ENCODE measurements at regions not wholly inside any gene's neighbourhood (a gene's known extent, or its start where the extent isn't known, plus 50 kb on each side); places are given as distances from the start of the nearest gene placed in this dataset.

DNA sequence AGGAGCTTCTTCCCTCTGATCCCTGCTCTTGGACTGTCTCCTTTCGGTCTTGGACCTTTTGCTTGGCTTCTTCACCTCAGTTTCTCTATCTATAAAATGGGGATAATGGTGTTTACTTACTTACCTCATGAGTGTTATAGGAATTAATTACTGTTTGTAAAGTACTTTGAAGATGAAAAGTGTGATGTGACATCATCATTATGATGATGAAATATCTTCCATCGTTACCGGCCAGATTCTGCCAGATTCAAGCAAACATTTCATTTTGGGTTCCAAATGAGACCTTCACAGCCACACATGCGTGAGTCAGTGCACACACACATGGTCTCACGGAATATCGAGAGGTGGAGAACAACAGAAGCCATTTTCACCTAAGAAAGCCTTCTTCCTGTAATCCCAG is 220.1 kb upstream of the RPL34 start:
- Histone ChIP-seq H3K36me3 (replicated peaks; ENCODE audit: insufficient read depth, low read depth) (no peaks in the 10 kb centered on the region), H3K27ac (no peak overlapping the region), H4K20me1 (ENCODE audit: insufficient read depth, poor library complexity, severe bottlenecking) (no peaks in the 10 kb centered on the region), H3K79me2 (no peaks in the 10 kb centered on the region), H3K9me2 (replicated peaks; ENCODE audit: insufficient read depth) (no peaks in the 10 kb centered on the region), H3K9me3 (ENCODE audit: low read depth) (no peaks in the 10 kb centered on the region), H3K27me3 (no peaks in the 10 kb centered on the region), H2AFZ (no peak overlapping the region), H3K4me2 (no peak overlapping the region), H3K4me3 (no peak overlapping the region), H3K4me1 (ENCODE audit: insufficient read depth) (no peaks in the 10 kb centered on the region)
- WGBS (ENCODE audit: low lambda C conversion rate, missing lambda C conversion rate) = 97% methylated on average over 6 of the region's 6 CpGs
- no peak for TF ChIP-seq EZH2 (IDR thresholded peaks at IDR 0.05; ENCODE audit: borderline replicate concordance)
- TF ChIP-seq EZH2phosphoT487 (IDR thresholded peaks at IDR 0.05; ENCODE audit: low read depth, severe bottlenecking, unreplicated experiment) = no peak
- TF ChIP-seq, protein P1, sequence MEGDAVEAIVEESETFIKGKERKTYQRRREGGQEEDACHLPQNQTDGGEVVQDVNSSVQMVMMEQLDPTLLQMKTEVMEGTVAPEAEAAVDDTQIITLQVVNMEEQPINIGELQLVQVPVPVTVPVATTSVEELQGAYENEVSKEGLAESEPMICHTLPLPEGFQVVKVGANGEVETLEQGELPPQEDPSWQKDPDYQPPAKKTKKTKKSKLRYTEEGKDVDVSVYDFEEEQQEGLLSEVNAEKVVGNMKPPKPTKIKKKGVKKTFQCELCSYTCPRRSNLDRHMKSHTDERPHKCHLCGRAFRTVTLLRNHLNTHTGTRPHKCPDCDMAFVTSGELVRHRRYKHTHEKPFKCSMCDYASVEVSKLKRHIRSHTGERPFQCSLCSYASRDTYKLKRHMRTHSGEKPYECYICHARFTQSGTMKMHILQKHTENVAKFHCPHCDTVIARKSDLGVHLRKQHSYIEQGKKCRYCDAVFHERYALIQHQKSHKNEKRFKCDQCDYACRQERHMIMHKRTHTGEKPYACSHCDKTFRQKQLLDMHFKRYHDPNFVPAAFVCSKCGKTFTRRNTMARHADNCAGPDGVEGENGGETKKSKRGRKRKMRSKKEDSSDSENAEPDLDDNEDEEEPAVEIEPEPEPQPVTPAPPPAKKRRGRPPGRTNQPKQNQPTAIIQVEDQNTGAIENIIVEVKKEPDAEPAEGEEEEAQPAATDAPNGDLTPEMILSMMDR (IDR thresholded peaks at IDR 0.05; ENCODE audit: poor library complexity) = no peak
- DNase-seq (ENCODE audit: low spot score) = no peak

DNA sequence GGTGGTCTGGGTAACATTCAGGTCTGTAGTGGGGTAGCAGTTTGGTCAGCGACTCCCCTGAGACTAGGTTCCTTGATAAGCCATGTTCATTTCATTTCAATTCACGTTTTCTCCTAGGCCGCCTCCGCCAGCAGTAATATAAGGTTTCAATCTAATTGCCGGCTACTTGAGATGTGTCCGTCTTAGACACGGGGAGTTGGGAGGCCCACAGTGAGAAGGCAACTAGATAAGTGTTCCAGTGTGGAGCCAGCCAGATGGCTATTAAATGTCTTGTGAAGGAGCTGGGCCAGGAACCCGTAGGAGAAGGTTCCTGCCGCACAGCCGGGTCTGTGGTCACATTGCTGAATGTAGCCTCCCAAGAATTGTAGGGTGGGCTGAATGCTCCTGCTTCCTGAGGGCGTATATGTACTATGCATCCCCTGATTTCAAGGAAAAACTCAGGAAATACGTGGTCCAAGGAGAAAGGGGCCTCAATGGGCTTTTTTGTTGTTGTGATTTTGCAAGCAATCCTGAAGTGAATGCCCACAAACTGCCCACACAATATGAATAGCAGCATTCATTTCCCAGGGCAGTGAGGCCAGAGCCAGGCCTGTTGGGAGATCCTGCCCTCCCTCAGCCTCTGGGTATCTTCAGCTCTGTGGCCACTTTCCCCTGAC is 220.6 kb upstream of the RPL34 start:
- no peaks in the 10 kb centered on the region for H3K9me2 ChIP-seq (replicated peaks; ENCODE audit: insufficient read depth)
- no peaks in the 10 kb centered on the region for H4K20me1 ChIP-seq (ENCODE audit: insufficient read depth, poor library complexity, severe bottlenecking)
- H3K27me3 ChIP-seq = no peaks in the 10 kb centered on the region
- DNase-seq (ENCODE audit: low spot score) = no peak
- H3K79me2 ChIP-seq = no peaks in the 10 kb centered on the region
- H3K36me3 ChIP-seq (replicated peaks; ENCODE audit: insufficient read depth, low read depth) = no peaks in the 10 kb centered on the region
- no peaks in the 10 kb centered on the region for H3K4me1 ChIP-seq (ENCODE audit: insufficient read depth)
- no peaks in the 10 kb centered on the region for H3K9me3 ChIP-seq (ENCODE audit: low read depth)
- TF ChIP-seq, protein P1 (IDR thresholded peaks at IDR 0.05; ENCODE audit: poor library complexity) = no peak
- TF ChIP-seq EZH2 (IDR thresholded peaks at IDR 0.05; ENCODE audit: borderline replicate concordance) = no peak
- no peak for TF ChIP-seq EZH2phosphoT487 (IDR thresholded peaks at IDR 0.05; ENCODE audit: low read depth, severe bottlenecking, unreplicated experiment)
- H2AFZ ChIP-seq = no peak overlapping the region
- H3K4me3 ChIP-seq = no peak overlapping the region
- H3K4me2 ChIP-seq = no peak overlapping the region
- no peak overlapping the region for H3K27ac ChIP-seq
- whole genome bisulfite sequencing (ENCODE audit: low lambda C conversion rate, missing lambda C conversion rate) = 79% methylated on average over 12 of the region's 12 CpGs

GRCh38 chr4:108398836-108399235 is 221.5 kb upstream of the RPL34 start:
- DNase-seq (ENCODE audit: low spot score) = no peak
- Histone ChIP-seq H3K4me3 (no peak overlapping the region), H3K27ac (no peak overlapping the region), H3K79me2 (no peaks in the 10 kb centered on the region), H3K4me1 (ENCODE audit: insufficient read depth) (no peaks in the 10 kb centered on the region), H4K20me1 (ENCODE audit: insufficient read depth, poor library complexity, severe bottlenecking) (no peaks in the 10 kb centered on the region), H3K9me3 (ENCODE audit: low read depth) (no peaks in the 10 kb centered on the region), H3K36me3 (replicated peaks; ENCODE audit: insufficient read depth, low read depth) (no peaks in the 10 kb centered on the region), H2AFZ (no peak overlapping the region), H3K27me3 (no peaks in the 10 kb centered on the region), H3K9me2 (replicated peaks; ENCODE audit: insufficient read depth) (no peaks in the 10 kb centered on the region), H3K4me2 (no peak overlapping the region)
- WGBS (ENCODE audit: low lambda C conversion rate, missing lambda C conversion rate) = 62% methylated on average over 7 of the region's 7 CpGs
- TF ChIP-seq EZH2phosphoT487 (IDR thresholded peaks at IDR 0.05; ENCODE audit: low read depth, severe bottlenecking, unreplicated experiment) (no peak), EZH2 (IDR thresholded peaks at IDR 0.05; ENCODE audit: borderline replicate concordance) (no peak)
- TF ChIP-seq, protein P1 (IDR thresholded peaks at IDR 0.05; ENCODE audit: poor library complexity) = no peak
